Neural cell (in vitro differentiated cells): ENCODE measurements at regions not wholly inside any gene's neighbourhood (a gene's known extent, or its start where the extent isn't known, plus 50 kb on each side); places are given as distances from the start of the nearest gene placed in this dataset.

Experiments used
- H2AFZ ChIP-seq: fragments of 200-600, 300-800 bp; sonication (generic), shearing (Covaris generic); 2 replicates; pipeline ENCODE4 v1.6.0; 2014; ENCODE audit warnings: low read depth, mild to moderate bottlenecking, antibody characterized with exemption, low read length, moderate library complexity
- H3F3A ChIP-seq: fragments of 200-600 bp; shearing (Covaris generic); 2 replicates; pipeline ENCODE4 v1.6.1; 2016; ENCODE audit warnings: mild to moderate bottlenecking, moderate library complexity, mixed read lengths, antibody characterized with exemption, low read length; ENCODE audit not compliant: insufficient read depth, poor library complexity, severe bottlenecking
- H3K27ac ChIP-seq: fragments of 200-600, 300-800 bp; sonication (generic), shearing (Covaris generic); 2 replicates; pipeline ENCODE4 v1.5.1; 2014; ENCODE audit warnings: mild to moderate bottlenecking, low read length, moderate library complexity
- H3K27me3 ChIP-seq: fragments of 300-800, 200-600 bp; sonication (generic), shearing (Covaris generic); 2 replicates; pipeline ENCODE4 v1.6.0; 2014; ENCODE audit warnings: mild to moderate bottlenecking, low read depth, low read length, moderate library complexity; ENCODE audit not compliant: insufficient read depth
- H3K36me3 ChIP-seq: fragments of 300-800, 200-600 bp; sonication (generic), shearing (Covaris generic); 2 replicates; pipeline ENCODE4 v1.5.1; 2014; ENCODE audit warnings: mild to moderate bottlenecking, antibody characterized with exemption, low read length, moderate library complexity; ENCODE audit not compliant: insufficient read depth
- H3K4me2 ChIP-seq: fragments of 300-800, 200-600 bp; sonication (generic), shearing (Covaris generic); 2 replicates; pipeline ENCODE4 v1.6.0; 2014; ENCODE audit warnings: mild to moderate bottlenecking, low read length
- H3K4me3 ChIP-seq: fragments of 300-800, 200-600 bp; sonication (generic), shearing (Covaris generic); 2 replicates; pipeline ENCODE4 v1.5.1; 2014; ENCODE audit warnings: mild to moderate bottlenecking, low read length, moderate library complexity
- H3K79me2 ChIP-seq: fragments of 200-600 bp; shearing (Covaris generic); replicated peaks from 2 replicates; pipeline ENCODE4 v1.6.0; 2014; ENCODE audit warnings: mild to moderate bottlenecking, low read length, moderate library complexity; ENCODE audit not compliant: insufficient read depth
- H3K9ac ChIP-seq: fragments of 300-800, 200-600 bp; sonication (generic), shearing (Covaris generic); 2 replicates; pipeline ENCODE4 v1.6.1; 2016; ENCODE audit warnings: mild to moderate bottlenecking, low read length, mixed read lengths
- H3K9me2 ChIP-seq: fragments of 200-600 bp; shearing (Covaris generic); 2 replicates; pipeline ENCODE4 v1.6.1; 2016; ENCODE audit warnings: mild to moderate bottlenecking, low read length, mixed read lengths; ENCODE audit not compliant: insufficient read depth
- H3K9me3 ChIP-seq: fragments of 200-600, 300-800 bp; sonication (generic), shearing (Covaris generic); 2 replicates; pipeline ENCODE4 v1.6.1; 2016; ENCODE audit warnings: mild to moderate bottlenecking, mixed run types, low read length, moderate library complexity, mixed read lengths
- H4K20me1 ChIP-seq: fragments of 200-600 bp; shearing (Covaris generic); 2 replicates; pipeline ENCODE4 v1.6.1; 2016; ENCODE audit warnings: mild to moderate bottlenecking, mixed run types; ENCODE audit not compliant: insufficient read depth
- CTCF ChIP-seq: fragments of 450-650 bp; IDR thresholded peaks from 2 replicates; pipeline ENCODE4 v1.5.1; 2014; ENCODE audit warnings: antibody characterized with exemption, mild to moderate bottlenecking, moderate library complexity; ENCODE audit not compliant: poor library complexity, severe bottlenecking
- EP300 ChIP-seq: fragments of 450-650 bp; conservative IDR thresholded peaks from 2 replicates; pipeline ENCODE4 v1.6.1; 2014; ENCODE audit warnings: antibody characterized with exemption, mild to moderate bottlenecking, moderate library complexity; ENCODE audit not compliant: poor library complexity, severe bottlenecking
- EZH2 ChIP-seq: fragments of 200-600, 300-800 bp; shearing (Covaris generic), sonication (generic); IDR thresholded peaks from 2 replicates; pipeline ENCODE4 v1.6.1; 2014; ENCODE audit warnings: antibody characterized with exemption, low read length, borderline replicate concordance, mild to moderate bottlenecking; ENCODE audit not compliant: insufficient read depth, poor library complexity, severe bottlenecking
- MXI1 ChIP-seq: fragments of 450-650 bp; conservative IDR thresholded peaks from 2 replicates; pipeline ENCODE4 v1.6.1; 2014; ENCODE audit warnings: antibody characterized with exemption, mild to moderate bottlenecking; ENCODE audit not compliant: poor library complexity, severe bottlenecking
- POLR2AphosphoS5 ChIP-seq: IDR thresholded peaks from 2 replicates; pipeline ENCODE4 v1.6.1; 2012
- RAD21 ChIP-seq: fragments of 450-650 bp; conservative IDR thresholded peaks from 2 replicates; pipeline ENCODE4 v1.6.1; 2014; ENCODE audit warnings: antibody characterized with exemption, mild to moderate bottlenecking, moderate library complexity
- REST ChIP-seq: IDR thresholded peaks from 2 replicates; pipeline ENCODE4 v1.6.1; 2012; ENCODE audit warnings: borderline replicate concordance
- SMC3 ChIP-seq: fragments of 450-650 bp; conservative IDR thresholded peaks from 2 replicates; pipeline ENCODE4 v1.6.1; 2014; ENCODE audit warnings: antibody characterized with exemption, mild to moderate bottlenecking, moderate library complexity; ENCODE audit not compliant: poor library complexity
- TAF1 ChIP-seq: IDR thresholded peaks from 2 replicates; pipeline ENCODE4 v1.6.1; 2012; ENCODE audit warnings: low read depth

- TF ChIP-seq REST (no peak), SMC3 (no peak), RAD21 (no peak), EP300 (no peak), TAF1 (no peak)
- no peaks in the 10 kb centered on the region for H3K9me2 ChIP-seq
- H2AFZ ChIP-seq = no peak overlapping the region
- H3K4me2 ChIP-seq = no peak overlapping the region
- H3K9me3 ChIP-seq = no peaks in the 10 kb centered on the region
- H3K27ac ChIP-seq = no peak overlapping the region
- H3K27me3 ChIP-seq = no peaks in the 10 kb centered on the region
- no peak overlapping the region for H3K9ac ChIP-seq
- no peaks in the 10 kb centered on the region for H3F3A ChIP-seq
- no peak overlapping the region for H3K4me3 ChIP-seq
- H4K20me1 ChIP-seq = no peaks in the 10 kb centered on the region
- H3K79me2 ChIP-seq = no peaks in the 10 kb centered on the region
- no peaks in the 10 kb centered on the region for H3K36me3 ChIP-seq
Measured at GRCh38 chr15:29392358-29392757, 122.7 kb upstream of the NSMCE3 start.

- no peak overlapping the region for H2AFZ ChIP-seq
- no peaks in the 10 kb centered on the region for H3F3A ChIP-seq
- H3K36me3 ChIP-seq = no peaks in the 10 kb centered on the region
- no peaks in the 10 kb centered on the region for H3K9me3 ChIP-seq
- H3K4me2 ChIP-seq = no peak overlapping the region
- no peak overlapping the region for H3K9ac ChIP-seq
- no peaks in the 10 kb centered on the region for H3K27me3 ChIP-seq
- no peaks in the 10 kb centered on the region for H4K20me1 ChIP-seq
- no peak for TF ChIP-seq EP300
- no peak for TF ChIP-seq POLR2AphosphoS5
- no peak for TF ChIP-seq TAF1
- TF ChIP-seq SMC3 = no peak
- TF ChIP-seq EZH2 = no peak
- TF ChIP-seq REST = no peak
- TF ChIP-seq MXI1 = no peak
- TF ChIP-seq RAD21 = no peak
- TF ChIP-seq CTCF = no peak
- H3K27ac ChIP-seq = no peak overlapping the region
- no peaks in the 10 kb centered on the region for H3K79me2 ChIP-seq
- no peaks in the 10 kb centered on the region for H3K9me2 ChIP-seq
- no peak overlapping the region for H3K4me3 ChIP-seq
Measured at GRCh38 chr15:29390051-29390450, 120.4 kb upstream of the NSMCE3 start.
